ENCODE measurements at regions not wholly inside any gene's neighbourhood (a gene's known extent, or its start where the extent isn't known, plus 50 kb on each side); places are given as distances from the start of the nearest gene placed in this dataset.
A peak's percentile ranks its signal among the peaks of the same experiment; 100 is the strongest.

- Histone ChIP-seq H3K27me3 (no peaks in the 10 kb centered on the region), H3K27ac (no peak overlapping the region), H3K4me1 (peaks cover 5% of the 10 kb centered on the region; the same call in 1 of the 2 replicates), H3K4me3 (no peak overlapping the region), H3K9ac (no peak overlapping the region), H3K9me3 (no peaks in the 10 kb centered on the region), H3K4me2 (no peak overlapping the region), H3K36me3 (no peaks in the 10 kb centered on the region), H4K20me1 (no peaks in the 10 kb centered on the region)
- no peak for TF ChIP-seq Cebpa-rat (IDR thresholded peaks at IDR 0.05)
Observed at GRCh38 chr10:27451054-27451453, 53.0 kb upstream of the RAB18 start.

GRCh38 chr10:27450225-27450624 is 53.9 kb upstream of the RAB18 start:
- Histone ChIP-seq H3K9ac (no peak overlapping the region), H3K4me2 (no peak overlapping the region), H3K27ac (no peak overlapping the region), H4K20me1 (no peaks in the 10 kb centered on the region), H3K4me1 (peaks cover 5% of the 10 kb centered on the region; the same call in 1 of the 2 replicates), H3K4me3 (no peak overlapping the region), H3K9me3 (no peaks in the 10 kb centered on the region), H3K27me3 (no peaks in the 10 kb centered on the region), H3K36me3 (no peaks in the 10 kb centered on the region)
- no peak for TF ChIP-seq Cebpa-rat (IDR thresholded peaks at IDR 0.05)

- Histone ChIP-seq H3K4me2 (no peak overlapping the region), H3K27me3 (no peaks in the 10 kb centered on the region), H3K4me1 (peaks cover 5% of the 10 kb centered on the region; the same call in 1 of the 2 replicates), H4K20me1 (no peaks in the 10 kb centered on the region), H3K27ac (no peak overlapping the region), H3K36me3 (no peaks in the 10 kb centered on the region), H3K9ac (no peak overlapping the region), H3K4me3 (no peak overlapping the region), H3K9me3 (no peaks in the 10 kb centered on the region)
- TF ChIP-seq Cebpa-rat (IDR thresholded peaks at IDR 0.05): no peak
Observed at GRCh38 chr10:27449571-27449970, 54.5 kb upstream of the RAB18 start.

GRCh38 chr10:27448921-27449320 is 55.2 kb upstream of the RAB18 start:
- peaks cover 5% of the 10 kb centered on the region; the same call in 1 of the 2 replicates for H3K4me1 ChIP-seq
- no peaks in the 10 kb centered on the region for H3K36me3 ChIP-seq
- H3K9me3 ChIP-seq: no peaks in the 10 kb centered on the region
- no peaks in the 10 kb centered on the region for H3K27me3 ChIP-seq
- no peak overlapping the region for H3K27ac ChIP-seq
- no peaks in the 10 kb centered on the region for H4K20me1 ChIP-seq
- TF ChIP-seq Cebpa-rat (IDR thresholded peaks at IDR 0.05): no peak
- H3K9ac ChIP-seq: no peak overlapping the region
- H3K4me2 ChIP-seq: no peak overlapping the region
- no peak overlapping the region for H3K4me3 ChIP-seq

- no peaks in the 10 kb centered on the region for H4K20me1 ChIP-seq
- H3K4me2 ChIP-seq: no peak overlapping the region
- no peak overlapping the region for H3K4me3 ChIP-seq
- H3K27ac ChIP-seq: no peak overlapping the region
- no peak overlapping the region for H3K9ac ChIP-seq
- TF ChIP-seq Cebpa-rat (IDR thresholded peaks at IDR 0.05): no peak
- H3K27me3 ChIP-seq: no peaks in the 10 kb centered on the region
- H3K9me3 ChIP-seq: no peaks in the 10 kb centered on the region
- peaks cover 5% of the 10 kb centered on the region; the same call in 1 of the 2 replicates for H3K4me1 ChIP-seq
- no peaks in the 10 kb centered on the region for H3K36me3 ChIP-seq
Observed at GRCh38 chr10:27447540-27447939, 56.6 kb upstream of the RAB18 start.

GRCh38 chr10:27446091-27446918 is 57.8 kb upstream of the RAB18 start:
- H3K9me3 ChIP-seq: no peaks in the 10 kb centered on the region
- no peak for TF ChIP-seq Cebpa-rat (IDR thresholded peaks at IDR 0.05)
- H4K20me1 ChIP-seq: no peaks in the 10 kb centered on the region
- no peak overlapping the region for H3K27ac ChIP-seq
- H3K4me3 ChIP-seq: no peak overlapping the region
- H3K9ac ChIP-seq: no peak overlapping the region
- H3K27me3 ChIP-seq: no peaks in the 10 kb centered on the region
- peak overlapping the region; percentile 18; the same call in 1 of the 2 replicates for H3K4me2 ChIP-seq
- peaks cover 5% of the 10 kb centered on the region; the same call in 1 of the 2 replicates for H3K4me1 ChIP-seq
- no peaks in the 10 kb centered on the region for H3K36me3 ChIP-seq

GRCh38 chr10:27445070-27445469 is 59.0 kb upstream of the RAB18 start:
- no peaks in the 10 kb centered on the region for H3K36me3 ChIP-seq
- H3K27me3 ChIP-seq: no peaks in the 10 kb centered on the region
- no peak overlapping the region for H3K4me3 ChIP-seq
- H3K9ac ChIP-seq: no peak overlapping the region
- peaks cover 5% of the 10 kb centered on the region; the same call in 1 of the 2 replicates for H3K4me1 ChIP-seq
- no peak overlapping the region for H3K27ac ChIP-seq
- H3K9me3 ChIP-seq: no peaks in the 10 kb centered on the region
- no peaks in the 10 kb centered on the region for H4K20me1 ChIP-seq
- no peak overlapping the region for H3K4me2 ChIP-seq
- TF ChIP-seq Cebpa-rat (IDR thresholded peaks at IDR 0.05): no peak

GRCh38 chr10:27440478-27440877 is 63.6 kb upstream of the RAB18 start:
- H3K4me1 ChIP-seq: peaks cover 6% of the 10 kb centered on the region; the same call in 1 of the 2 replicates
- H3K4me2 ChIP-seq: no peak overlapping the region
- H3K9me3 ChIP-seq: no peaks in the 10 kb centered on the region
- no peak overlapping the region for H3K27ac ChIP-seq
- no peaks in the 10 kb centered on the region for H3K36me3 ChIP-seq
- no peak for TF ChIP-seq Cebpa-rat (IDR thresholded peaks at IDR 0.05)
- no peaks in the 10 kb centered on the region for H3K27me3 ChIP-seq
- no peaks in the 10 kb centered on the region for H4K20me1 ChIP-seq
- no peak overlapping the region for H3K9ac ChIP-seq
- no peak overlapping the region for H3K4me3 ChIP-seq

GRCh38 chr10:27440021-27440420 is 64.1 kb upstream of the RAB18 start:
- H3K27me3 ChIP-seq: no peaks in the 10 kb centered on the region
- no peak for TF ChIP-seq Cebpa-rat (IDR thresholded peaks at IDR 0.05)

GRCh38 chr10:27439101-27439500 is 65.0 kb upstream of the RAB18 start:
- H3K4me2 ChIP-seq: no peak overlapping the region
- no peak overlapping the region for H3K4me3 ChIP-seq
- H3K4me1 ChIP-seq: peaks cover 6% of the 10 kb centered on the region; the same call in 1 of the 2 replicates
- H3K36me3 ChIP-seq: no peaks in the 10 kb centered on the region
- no peak for TF ChIP-seq Cebpa-rat (IDR thresholded peaks at IDR 0.05)
- H3K27ac ChIP-seq: no peak overlapping the region
- H4K20me1 ChIP-seq: no peaks in the 10 kb centered on the region
- H3K9ac ChIP-seq: no peak overlapping the region
- no peaks in the 10 kb centered on the region for H3K27me3 ChIP-seq
- H3K9me3 ChIP-seq: no peaks in the 10 kb centered on the region

More at GRCh38 chr10:27440021-27440420, 64.1 kb upstream of the RAB18 start:
- Histone ChIP-seq H3K9me3 (no peaks in the 10 kb centered on the region), H3K36me3 (no peaks in the 10 kb centered on the region), H3K4me2 (no peak overlapping the region), H3K27ac (no peak overlapping the region), H3K4me3 (no peak overlapping the region), H4K20me1 (no peaks in the 10 kb centered on the region), H3K4me1 (peaks cover 6% of the 10 kb centered on the region; the same call in 1 of the 2 replicates), H3K9ac (no peak overlapping the region)
